ENCODE measurements at regions not wholly inside any gene's neighbourhood (a gene's known extent, or its start where the extent isn't known, plus 50 kb on each side); places are given as distances from the start of the nearest gene placed in this dataset.
"Not testable (repeated sequence)": the region's sequence is repeated elsewhere in the genome, so short reads cannot be mapped to it uniquely, and the experiment has no call there.

DNA sequence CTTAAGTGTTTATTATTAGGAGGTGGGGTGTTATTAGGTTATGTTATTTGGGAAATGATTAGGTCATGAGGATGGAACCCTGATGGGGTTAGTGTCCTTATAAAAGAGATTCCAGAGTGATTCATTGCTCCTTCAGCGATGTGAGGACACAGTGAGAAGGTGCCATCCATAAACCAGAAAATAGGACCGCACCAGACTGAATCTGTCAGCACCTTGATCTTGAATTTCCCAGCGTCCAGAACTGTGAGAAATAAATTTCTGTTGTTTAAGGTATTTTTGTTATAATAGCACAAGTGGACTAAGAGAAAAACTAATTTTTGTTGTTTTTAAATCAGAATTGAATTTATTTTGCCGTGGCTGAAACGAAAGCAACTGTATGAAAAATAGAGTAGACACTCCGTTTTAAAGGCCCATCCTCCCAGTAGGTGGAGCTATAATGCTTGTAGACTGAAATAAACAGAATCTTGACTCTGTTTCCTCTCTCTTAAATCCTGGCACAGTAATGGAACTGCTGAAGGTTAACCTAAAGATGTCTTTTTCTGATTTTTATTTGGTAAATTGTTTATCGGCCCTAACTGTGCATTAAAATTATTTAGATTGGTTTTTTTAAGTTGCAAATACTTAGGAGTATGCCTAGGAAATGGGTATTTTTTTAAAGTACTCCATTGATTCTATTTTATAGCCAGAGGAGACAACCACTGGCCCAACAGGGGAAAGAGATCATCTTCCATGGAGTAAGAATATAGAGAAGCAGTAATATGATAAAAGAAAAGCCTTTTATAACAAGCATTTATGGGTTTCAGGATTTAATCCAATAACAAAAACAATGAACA lies 133.2 kb upstream of the ADAMTS3 start:
- H3K36me3 ChIP-seq = no peaks in the 10 kb centered on the region
- H3K4me3 ChIP-seq = peak overlapping the region in 3 of 4 donors; percentile 28 to 42 (median 36)
- no peaks in the 10 kb centered on the region for H3K9me3 ChIP-seq
- intact Hi-C loops (cut with DNase I; ENCODE audit: low total_unique reads) (loop anchor here (2.0 kb wide), 1 partner anchor 317 kb away; no protein-coding TSS in a partner anchor), in situ Hi-C loops (cut with MboI; ENCODE audit: low sequenced_read_pairs in 4 of 4) (loop anchor here in 1 of 4 donors (25.0 kb wide), 1 partner anchor 310 kb away; no protein-coding TSS in a partner anchor)
- peak in 1 of 2 donors; percentile 56 for ATAC-seq
- no peak for DNase-seq
- no peaks in the 10 kb centered on the region for H3K4me1 ChIP-seq
- TF ChIP-seq POLR2A (IDR thresholded peaks at IDR 0.05) = no peak
- TF ChIP-seq, protein P1, sequence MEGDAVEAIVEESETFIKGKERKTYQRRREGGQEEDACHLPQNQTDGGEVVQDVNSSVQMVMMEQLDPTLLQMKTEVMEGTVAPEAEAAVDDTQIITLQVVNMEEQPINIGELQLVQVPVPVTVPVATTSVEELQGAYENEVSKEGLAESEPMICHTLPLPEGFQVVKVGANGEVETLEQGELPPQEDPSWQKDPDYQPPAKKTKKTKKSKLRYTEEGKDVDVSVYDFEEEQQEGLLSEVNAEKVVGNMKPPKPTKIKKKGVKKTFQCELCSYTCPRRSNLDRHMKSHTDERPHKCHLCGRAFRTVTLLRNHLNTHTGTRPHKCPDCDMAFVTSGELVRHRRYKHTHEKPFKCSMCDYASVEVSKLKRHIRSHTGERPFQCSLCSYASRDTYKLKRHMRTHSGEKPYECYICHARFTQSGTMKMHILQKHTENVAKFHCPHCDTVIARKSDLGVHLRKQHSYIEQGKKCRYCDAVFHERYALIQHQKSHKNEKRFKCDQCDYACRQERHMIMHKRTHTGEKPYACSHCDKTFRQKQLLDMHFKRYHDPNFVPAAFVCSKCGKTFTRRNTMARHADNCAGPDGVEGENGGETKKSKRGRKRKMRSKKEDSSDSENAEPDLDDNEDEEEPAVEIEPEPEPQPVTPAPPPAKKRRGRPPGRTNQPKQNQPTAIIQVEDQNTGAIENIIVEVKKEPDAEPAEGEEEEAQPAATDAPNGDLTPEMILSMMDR (IDR thresholded peaks at IDR 0.05 in 4 of 5, conservative IDR thresholded peaks at IDR 0.05 in 1 of 5) = peak in 3 of 5 experiments; percentile 27 to 53 (median 45)
- H3K27me3 ChIP-seq = no peaks in the 10 kb centered on the region
- H3K27ac ChIP-seq = no peak overlapping the region

DNA sequence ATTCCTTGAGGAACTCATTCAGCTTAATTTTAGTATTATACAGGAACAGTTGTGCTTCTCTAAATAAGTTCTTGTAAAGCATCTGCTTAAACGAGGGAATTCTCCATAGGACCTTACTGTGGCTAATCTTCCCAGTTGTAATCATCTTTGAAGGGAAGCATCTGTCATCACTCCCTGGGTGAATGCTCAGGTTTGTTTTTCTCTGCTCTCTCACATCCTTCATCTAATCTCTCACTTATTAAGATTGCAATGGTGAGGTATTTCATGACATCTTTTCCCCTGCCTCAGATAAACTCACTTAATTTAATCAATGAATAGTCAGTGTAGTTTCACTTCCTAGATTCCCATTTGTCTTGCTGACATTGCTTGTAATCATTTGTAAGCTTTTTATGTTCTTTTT lies 121.8 kb upstream of the ADAMTS3 start:
- in situ Hi-C loops (cut with MboI; ENCODE audit: low sequenced_read_pairs in 4 of 4) (no loop called here), intact Hi-C loops (cut with DNase I; ENCODE audit: low total_unique reads) (no loop called here)
- no peak overlapping the region for H3K27ac ChIP-seq
- TF ChIP-seq, protein P1 (IDR thresholded peaks at IDR 0.05 in 4 of 5, conservative IDR thresholded peaks at IDR 0.05 in 1 of 5) = no peak
- no peak for TF ChIP-seq POLR2A (IDR thresholded peaks at IDR 0.05)
- no peaks in the 10 kb centered on the region for H3K36me3 ChIP-seq
- no peak for DNase-seq
- H3K4me1 ChIP-seq = no peaks in the 10 kb centered on the region
- H3K9me3 ChIP-seq = no peaks in the 10 kb centered on the region
- H3K27me3 ChIP-seq = no peaks in the 10 kb centered on the region
- no peak for ATAC-seq
- no peak overlapping the region for H3K4me3 ChIP-seq

DNA sequence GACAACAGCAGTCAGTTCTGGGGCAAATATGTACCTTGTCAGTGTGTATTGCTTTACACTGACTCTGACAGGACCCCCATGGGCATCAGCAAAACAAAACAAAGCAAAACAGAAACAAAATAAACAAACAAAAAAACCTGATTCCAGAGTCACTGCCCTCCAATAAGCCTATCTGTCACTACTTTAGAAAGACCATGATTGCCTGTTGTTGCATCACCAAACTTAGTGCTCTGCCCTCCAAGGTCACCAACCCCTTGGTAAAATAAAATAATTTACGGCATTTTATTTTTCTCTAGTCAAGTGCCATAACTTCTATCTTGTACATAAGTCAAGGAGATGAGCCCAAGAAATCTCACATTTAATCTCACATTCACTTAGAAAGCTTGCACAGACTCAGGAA lies 120.9 kb upstream of the ADAMTS3 start:
- TF ChIP-seq POLR2A (IDR thresholded peaks at IDR 0.05) = no peak
- TF ChIP-seq, protein P1 (IDR thresholded peaks at IDR 0.05 in 4 of 5, conservative IDR thresholded peaks at IDR 0.05 in 1 of 5) = no peak
- no peaks in the 10 kb centered on the region for H3K27me3 ChIP-seq
- no peaks in the 10 kb centered on the region for H3K36me3 ChIP-seq
- ATAC-seq = no peak
- no peaks in the 10 kb centered on the region for H3K4me1 ChIP-seq
- intact Hi-C loops (cut with DNase I; ENCODE audit: low total_unique reads) = no loop called here
- H3K27ac ChIP-seq = no peak overlapping the region
- H3K4me3 ChIP-seq = no peak overlapping the region
- in situ Hi-C loops (cut with MboI; ENCODE audit: low sequenced_read_pairs in 4 of 4) = no loop called here
- DNase-seq = no peak
- no peaks in the 10 kb centered on the region for H3K9me3 ChIP-seq

DNA sequence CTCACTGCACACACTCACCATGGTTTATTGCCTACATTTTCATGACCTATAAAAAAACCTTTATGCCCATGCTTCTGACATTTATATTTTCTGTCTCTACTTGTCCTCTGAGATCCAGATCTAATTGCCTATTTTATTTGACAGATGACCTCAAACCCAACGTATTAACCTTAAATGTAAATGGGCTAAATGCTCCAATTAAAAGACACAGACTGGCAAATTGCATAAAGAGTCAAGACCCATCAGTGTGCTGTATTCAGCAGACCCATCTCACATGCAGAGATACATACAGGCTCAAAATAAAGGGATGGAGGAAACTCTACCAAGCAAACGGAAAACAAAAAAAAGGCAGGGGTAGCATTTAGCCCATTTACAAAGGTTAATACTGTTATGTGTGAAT lies 117.4 kb upstream of the ADAMTS3 start:
- intact Hi-C loops (cut with DNase I; ENCODE audit: low total_unique reads); DNase-seq; H3K36me3 ChIP-seq; H3K27me3 ChIP-seq; H3K9me3 ChIP-seq; H3K4me1 ChIP-seq; in situ Hi-C loops (cut with MboI; ENCODE audit: low sequenced_read_pairs in 4 of 4); ATAC-seq; H3K4me3 ChIP-seq; H3K27ac ChIP-seq: not testable (repeated sequence)

DNA sequence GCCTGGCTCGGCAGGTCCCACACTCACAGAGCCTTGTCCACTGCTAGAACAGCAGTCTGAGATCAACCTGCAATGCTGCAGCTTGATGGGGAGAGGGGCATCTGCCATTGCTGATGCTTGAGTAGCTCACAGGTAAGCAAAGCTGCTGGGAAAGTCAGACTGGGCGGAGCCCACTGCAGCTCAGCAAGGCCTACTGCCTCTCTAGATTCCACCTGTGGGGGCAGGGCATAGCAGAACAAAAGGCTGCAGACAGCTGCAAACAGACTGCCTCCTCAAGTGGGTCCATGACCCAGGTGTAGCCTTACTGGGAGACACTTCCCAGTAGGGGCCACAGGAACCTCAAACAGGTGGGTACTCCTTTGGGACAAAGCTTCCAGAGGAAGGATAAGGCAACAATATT lies 110.6 kb upstream of the ADAMTS3 start:
- ATAC-seq (no peak), DNase-seq (no peak)
- no peaks in the 10 kb centered on the region for H3K27me3 ChIP-seq
- in situ Hi-C loops (cut with MboI; ENCODE audit: low sequenced_read_pairs in 4 of 4) (no loop called here), intact Hi-C loops (cut with DNase I; ENCODE audit: low total_unique reads) (no loop called here)
- no peaks in the 10 kb centered on the region for H3K4me1 ChIP-seq
- no peaks in the 10 kb centered on the region for H3K36me3 ChIP-seq
- no peak overlapping the region for H3K4me3 ChIP-seq
- H3K27ac ChIP-seq = no peak overlapping the region
- H3K9me3 ChIP-seq = no peaks in the 10 kb centered on the region
- TF ChIP-seq POLR2A (IDR thresholded peaks at IDR 0.05) = no peak
- TF ChIP-seq, protein P1 (IDR thresholded peaks at IDR 0.05 in 4 of 5, conservative IDR thresholded peaks at IDR 0.05 in 1 of 5) = no peak

Measured in gastrocnemius medialis (tissue), 4 donors.